ENCODE measurements at regions not wholly inside any gene's neighbourhood (a gene's known extent, or its start where the extent isn't known, plus 50 kb on each side); places are given as distances from the start of the nearest gene placed in this dataset.
"Not testable (repeated sequence)": the region's sequence is repeated elsewhere in the genome, so short reads cannot be mapped to it uniquely, and the experiment has no call there.

DNA sequence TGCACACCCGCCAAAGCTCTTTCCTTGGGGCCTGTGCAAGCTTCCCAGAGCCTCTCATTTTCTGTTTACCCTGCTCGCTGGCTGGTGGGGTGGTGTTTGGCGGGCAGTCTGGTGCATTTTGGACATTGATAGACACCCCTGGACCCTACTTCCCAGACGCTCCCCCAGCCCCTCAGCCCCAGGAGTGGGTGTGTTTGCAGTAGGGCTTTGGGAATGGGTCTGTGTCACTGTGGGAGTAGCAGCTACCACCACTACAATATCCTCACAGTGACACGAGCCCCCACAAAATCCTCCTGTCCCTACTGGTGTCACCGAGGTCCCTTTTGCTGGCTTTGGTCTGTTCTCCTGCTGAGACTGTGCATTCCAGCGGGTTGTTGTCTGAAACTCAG, 371.3 kb downstream of the TMEM121 start:
- DNase-seq, result no peak

DNA sequence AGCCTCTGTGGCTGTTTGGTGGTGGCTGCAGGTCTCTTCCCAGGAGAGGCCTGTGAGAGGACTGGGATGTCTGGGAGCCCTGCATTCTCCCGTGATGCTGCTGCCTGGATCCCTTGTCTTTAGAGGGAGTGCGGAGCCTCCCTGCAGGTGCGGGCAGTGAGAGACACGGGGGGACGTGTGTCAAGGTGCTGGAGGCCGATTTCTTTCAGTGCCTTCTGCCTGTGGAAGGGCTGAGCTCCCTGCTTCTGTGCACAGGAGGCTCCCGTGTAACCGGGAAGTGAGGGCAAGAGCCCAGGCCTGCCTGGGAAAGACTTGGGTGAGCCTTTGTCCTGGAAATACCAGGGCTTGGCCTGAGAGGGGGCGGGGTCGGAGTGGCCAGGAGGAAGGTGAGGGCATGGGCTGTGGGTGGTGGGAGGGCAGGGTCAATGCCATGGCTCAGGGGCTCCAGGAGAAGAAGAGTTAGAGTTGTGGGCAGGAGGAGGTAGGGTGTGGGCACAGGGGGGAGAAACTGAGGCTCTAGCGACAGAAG, 372.2 kb downstream of the TMEM121 start:
- DNase-seq, result no peak

DNA sequence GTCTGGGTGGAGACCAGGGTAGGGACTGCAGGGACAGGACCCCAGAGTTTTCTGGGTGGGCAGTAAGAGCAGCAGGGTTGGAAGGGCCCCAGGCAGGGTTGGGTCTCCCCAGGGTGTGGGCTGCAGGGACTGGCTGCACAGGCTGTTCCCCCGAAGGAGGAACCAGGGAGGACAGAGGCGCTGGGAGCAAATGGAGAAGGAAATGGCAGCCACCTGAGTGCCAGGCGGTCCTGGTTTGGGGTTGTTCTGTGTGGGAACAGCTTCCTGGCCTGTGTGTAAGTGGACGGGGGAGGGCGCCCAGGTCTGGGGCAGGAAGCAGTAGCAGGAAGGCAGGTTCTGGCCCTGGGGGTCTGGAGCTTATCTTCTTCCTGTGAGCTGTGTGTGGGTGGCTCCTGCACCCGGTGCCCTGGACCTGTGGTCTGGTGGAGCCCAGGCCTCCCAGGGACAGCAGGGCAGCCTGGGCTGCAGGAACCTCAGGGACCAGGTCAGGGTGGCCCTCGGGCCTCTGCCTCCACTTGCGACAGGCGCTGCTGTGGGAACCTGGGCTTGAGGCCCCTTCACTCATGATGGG, 372.8 kb downstream of the TMEM121 start:
- no peak for DNase-seq

DNA sequence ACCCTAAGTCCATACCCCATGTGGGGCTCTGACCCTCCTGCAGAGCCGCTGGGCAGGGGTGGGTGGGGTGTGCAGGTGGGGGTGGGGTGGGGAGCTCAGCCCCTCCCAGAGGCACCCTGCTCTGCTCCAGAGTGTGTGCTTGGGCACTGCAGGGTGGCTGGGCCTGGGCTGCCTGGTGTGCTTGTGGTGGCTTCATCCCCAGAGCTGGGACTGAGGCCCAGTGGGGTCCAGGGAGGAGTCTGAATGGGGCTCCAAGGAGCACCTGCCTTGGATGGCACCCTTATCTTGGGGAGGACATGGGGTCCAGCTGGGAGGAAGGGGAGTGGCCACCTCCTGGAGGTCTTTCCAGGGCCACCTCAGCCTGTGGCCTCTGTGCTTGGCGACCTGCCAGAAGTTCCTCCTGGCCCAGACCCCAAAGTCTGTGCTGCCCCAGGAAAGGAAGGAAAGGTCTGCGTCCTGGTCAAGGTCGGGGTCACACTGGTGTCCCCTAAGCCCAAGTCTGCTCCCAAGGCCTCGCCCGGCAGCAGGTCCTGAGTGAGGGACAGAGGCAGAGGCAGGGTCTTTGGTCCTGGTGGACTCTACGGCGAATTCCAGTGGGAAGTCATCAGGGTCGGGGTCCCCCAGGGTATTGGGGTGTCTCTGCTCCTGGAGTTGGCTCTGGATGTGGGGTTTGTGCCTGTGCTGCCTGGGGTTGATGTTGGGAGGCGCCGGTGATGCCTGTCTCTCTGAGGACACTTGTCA, 373.4 kb downstream of the TMEM121 start:
- no peak for DNase-seq

DNA sequence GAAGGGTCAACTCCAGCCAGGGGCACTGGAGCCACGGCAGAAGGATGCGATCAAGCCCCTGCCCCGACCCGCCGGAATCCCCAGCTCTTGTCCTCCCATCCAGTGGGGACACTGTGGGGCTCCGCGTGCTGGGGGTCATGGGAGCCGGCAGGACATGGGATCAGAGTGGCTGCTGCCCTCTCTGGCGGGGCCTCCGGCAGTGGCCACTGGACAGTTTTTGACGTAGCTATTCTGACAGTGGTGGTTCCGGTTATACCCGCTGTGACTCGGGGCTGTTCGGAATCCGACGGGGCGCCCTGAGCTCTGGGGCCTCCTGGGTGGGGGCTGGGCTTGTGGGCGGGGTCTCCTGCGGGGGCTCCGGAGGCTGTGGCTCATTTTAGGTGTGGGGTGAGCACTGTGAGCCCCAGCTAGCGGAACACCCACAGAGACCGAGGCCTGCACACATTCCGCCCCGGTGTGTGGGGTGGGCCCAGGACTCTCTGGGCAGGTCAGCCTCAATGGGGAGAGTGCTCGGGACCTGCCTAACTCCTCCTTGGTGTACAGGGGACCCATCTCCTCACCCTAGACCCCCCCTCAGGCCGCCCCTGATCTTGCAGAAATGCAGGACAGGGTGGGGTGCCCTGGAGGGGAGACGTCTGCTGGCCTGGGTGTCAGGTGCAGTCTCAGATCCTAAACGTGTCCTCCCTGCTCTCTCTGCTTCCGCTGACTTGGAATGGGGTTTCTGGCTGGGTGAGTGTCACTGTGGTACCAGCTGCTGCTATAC, 374.2 kb downstream of the TMEM121 start:
- DNase-seq, result no peak

DNA sequence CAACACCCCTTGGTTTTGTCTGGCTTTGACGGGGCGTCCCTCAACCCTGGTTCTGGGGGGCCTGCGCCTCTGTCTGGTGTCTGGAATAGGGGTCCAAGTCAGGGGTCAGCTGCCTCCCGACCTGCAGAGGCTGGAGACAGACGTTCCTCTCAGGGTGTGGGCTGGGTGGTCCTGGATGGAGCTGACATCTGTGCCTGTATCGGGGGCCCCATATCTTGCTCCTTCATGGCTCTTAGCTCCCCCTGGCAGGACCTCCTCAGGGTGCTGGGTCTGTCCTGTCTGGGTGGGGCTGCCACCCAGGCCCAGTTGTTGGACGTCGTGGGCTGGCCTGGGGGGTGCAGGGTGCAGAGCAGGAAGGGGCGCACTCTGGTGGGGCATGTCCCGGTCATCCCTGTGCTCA, 374.8 kb downstream of the TMEM121 start:
- DNase-seq, result no peak

DNA sequence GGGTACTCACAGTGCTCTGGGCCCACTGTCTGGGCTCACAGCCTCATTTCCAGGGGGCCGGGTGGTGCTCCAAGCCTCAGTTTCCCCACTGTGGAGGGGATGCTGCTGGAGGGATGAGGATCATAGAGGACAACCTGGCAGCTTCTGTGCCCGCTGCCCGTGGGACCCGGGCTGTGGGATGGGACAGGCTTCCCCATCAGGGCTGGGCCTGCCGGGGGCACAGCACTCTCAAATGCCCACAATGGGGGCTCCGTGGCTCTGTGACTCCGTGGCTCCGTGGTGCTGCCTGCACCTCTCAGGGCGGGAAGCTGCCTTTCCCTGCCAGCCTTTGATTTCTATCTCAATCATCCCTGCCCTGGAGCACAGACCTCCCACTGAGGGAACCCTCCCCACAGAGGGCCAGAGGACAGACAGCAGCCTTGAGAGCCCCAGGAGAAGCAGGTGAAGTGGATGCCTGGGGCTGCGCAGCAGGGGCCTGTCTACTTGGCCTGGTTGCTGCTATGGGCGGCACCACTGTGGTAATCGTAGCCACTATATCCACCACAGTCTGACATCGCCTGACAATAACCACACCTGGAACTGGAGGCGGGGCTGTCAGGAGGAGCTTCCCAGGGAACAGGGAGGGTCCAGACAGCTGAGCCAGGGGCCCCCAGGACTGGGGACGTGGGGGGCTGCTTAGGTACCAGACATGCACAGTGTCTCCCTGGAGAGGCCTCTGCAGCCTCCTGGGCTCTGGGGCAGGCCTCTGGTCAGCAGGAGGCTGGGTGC, 375.9 kb downstream of the TMEM121 start:
- no peak for DNase-seq

DNA sequence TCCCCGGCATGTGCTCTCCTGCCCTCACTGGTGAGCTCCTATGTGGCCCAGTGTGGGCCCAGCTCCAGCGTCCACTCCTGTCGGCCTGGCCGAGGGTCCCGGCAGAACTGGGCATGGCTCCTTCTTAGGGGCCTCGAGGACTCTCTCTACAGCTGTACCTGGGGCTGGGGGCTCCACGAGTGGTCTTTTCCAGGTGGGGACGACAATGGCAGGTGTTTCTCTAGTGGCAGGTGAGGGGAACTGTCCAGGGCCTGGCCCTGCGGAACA, 376.4 kb downstream of the TMEM121 start:
- DNase-seq, result not testable (repeated sequence)

DNA sequence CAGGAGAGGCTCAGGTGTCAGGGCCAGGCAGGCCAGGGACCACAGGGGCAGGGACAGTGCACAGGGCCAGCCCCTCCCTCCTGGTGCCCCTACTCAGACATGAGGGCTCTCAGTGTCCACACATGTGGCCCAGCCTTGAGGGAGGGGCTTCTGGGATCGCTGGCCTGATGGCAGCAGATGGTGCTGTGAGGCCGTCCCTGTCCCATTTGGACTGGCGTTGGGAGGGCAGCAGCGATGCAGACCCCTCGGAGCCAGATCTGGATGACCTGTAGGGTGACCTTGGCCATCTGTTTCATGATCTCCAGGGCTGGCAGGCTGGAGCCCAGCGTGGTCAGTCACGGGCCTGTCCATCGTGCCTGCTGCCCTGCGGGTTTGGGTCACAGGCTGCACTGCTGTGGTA, 377.6 kb downstream of the TMEM121 start:
- no peak for DNase-seq

DNA sequence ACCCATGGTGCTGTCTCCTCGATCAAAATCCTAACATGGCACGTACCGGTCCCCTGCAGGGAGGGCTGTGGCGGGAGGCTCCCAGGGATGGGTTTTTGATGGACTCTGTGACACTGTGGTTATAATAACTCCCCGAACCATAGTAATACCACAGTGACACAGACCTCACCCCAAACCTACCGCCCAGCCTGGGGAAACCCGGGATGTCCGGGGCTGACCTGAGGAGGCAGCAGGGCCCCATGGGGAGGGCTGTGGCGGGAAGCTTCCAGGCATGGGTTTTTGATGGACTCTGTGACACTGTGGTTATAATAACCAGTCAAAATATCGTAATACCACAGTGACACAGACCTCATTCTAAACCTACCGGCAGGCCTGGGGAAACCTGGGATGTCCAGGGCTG, 378.0 kb downstream of the TMEM121 start:
- no peak for DNase-seq

DNA sequence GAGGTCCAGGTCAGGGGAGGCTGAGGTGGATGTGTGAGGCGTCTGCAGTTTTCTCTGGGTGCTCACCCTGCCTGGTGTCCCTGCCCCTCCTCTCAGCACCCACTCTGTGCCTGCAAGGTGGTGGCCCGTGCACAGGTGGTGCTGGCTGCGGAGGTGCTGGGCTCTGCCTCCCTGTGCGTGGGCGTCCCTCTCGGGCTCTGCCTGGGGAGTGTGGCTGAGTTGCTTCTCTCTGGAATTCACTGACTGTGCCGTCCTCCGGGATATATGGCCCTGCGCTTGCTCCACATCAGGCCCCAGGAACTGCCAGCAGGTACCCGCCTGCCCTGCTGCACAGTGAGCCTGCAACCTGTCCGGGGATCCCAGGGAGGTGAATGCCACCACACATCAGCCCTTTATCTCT, 379.1 kb downstream of the TMEM121 start:
- no peak for DNase-seq

DNA sequence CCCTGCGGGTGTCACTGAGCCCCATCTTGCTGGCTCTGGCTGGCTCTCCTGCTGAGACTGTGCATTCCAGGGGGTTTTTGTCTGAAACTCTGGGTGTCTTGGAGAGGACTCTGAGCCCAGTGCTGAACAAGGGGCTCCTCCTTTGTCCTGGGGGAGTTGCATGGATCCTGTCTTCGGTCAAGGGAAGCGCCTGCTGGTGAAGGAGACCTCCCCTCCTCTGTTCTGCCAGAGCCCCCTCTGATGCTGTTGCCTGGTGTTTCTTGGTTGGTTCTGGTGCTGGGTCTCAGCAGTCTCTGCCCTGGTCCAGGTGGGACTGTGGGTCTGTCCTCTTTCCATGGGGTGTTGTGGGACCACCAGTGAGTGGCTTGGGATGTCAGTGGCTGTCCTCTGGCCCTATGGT, 380.9 kb downstream of the TMEM121 start:
- DNase-seq, result no peak

DNA sequence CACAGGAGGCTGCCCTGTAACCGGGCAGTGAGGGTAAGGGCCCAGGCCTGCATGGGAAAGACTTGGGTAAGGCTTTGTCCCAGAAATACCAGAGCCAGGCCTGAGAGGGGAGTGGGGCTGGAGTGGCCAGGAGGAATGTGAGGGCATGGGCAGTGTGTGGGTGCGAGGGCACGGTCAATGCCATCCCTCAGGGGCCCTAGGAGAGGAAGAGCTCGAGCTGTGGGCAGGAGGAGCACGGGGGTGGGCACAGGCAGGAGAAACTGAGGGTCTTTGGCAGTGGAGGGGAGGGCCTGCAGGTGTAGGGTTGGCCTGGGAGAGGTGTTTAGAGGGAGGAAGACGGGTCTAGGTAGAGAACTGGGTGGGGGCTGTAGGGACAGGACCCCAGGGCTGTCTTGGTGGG, 381.6 kb downstream of the TMEM121 start:
- DNase-seq, result no peak

DNA sequence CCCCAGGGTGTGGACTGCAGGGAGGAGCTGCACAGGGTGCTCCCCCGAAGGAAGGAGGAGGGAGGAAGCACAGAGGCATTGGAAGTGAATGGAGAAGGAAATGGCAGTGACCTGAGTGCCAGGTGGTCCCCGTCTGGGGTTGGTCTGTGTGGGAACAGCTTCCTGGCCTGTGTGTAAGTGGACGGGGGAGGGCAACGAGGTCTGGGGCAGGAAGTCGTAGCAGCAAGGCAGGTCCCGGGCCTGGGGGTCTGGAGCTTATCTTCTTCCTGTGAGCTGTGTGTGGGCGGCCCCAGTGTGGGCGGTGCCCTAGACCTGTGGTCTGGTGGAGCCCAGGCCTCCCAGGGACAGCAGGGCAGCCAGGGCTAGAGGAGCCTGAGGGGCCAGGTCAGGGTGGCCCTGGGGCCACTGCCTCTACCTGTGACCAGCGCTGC, 382.1 kb downstream of the TMEM121 start:
- no peak for DNase-seq

DNA sequence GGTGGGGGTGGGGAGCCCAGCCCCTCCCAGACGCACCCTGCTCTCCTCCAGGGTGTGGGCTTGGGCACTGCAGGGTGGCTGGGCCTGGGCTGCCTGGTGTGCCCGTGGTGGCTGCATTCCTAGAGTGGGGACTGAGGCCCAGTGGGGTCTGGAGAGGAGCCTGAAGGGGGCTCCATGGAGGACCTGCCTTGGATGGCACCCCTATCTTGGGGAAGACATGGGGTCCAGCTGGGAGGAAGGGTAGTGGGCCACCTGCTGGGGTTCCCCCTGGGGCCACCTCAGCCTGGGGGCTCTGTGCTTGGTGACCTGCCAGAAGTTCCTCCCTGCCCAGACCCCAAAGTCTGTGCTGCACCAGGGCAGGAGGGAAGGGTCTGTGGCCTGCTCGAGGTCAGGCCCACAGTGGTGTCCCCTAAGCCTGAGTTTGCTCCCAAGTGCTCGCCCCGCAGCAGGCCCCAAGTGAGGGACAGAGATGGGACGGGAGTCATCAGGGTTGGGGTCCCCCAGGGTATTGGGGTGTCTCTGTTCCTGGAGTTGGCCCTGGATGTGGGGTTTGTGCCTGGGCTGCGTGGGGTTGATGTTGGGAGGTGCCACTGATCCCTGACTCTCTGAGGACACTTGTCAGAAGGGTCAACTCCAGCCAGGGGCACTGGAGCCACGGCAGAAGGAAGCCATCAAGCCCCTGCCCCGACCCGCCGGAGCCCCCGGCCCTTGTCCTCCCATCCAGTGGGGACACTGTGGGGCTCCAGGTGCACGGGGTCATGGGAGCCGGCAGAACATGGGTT, 382.9 kb downstream of the TMEM121 start:
- no peak for DNase-seq

DNA sequence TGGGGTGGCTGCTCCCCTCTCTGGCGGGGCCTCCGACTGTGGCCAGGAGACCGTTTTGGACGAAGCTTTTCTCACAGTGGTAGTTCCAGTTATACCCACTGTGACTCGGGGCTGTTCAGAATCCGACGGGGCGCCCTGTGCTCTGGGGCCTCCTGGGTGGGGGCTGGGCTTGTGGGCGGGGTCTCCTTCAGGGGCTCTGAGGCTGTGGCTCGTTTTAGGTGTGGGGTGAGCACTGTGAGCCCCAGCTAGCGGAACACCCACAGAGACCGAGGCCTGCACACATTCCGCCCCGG, 383.4 kb downstream of the TMEM121 start:
- not testable (repeated sequence) for DNase-seq

DNA sequence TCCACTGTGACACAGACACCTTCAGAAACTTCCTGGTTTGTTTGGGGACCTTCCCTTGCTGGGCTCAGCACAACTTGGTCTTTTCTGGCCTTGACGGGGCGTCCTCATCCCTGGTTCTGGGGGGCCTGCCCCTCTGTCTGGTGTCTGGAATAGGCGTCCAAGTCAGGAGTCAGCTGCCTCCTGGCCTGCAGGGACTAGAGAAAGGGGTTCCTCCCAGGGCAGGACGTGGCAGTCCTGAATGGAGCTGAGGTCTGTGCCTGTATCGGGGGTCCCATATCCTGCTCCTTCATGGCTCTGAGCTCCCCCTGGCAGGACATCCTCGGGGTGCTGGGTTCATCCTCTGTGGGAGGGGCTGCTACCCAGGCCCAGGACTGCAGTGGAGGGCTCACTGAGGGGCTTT, 384.0 kb downstream of the TMEM121 start:
- DNase-seq, result no peak

DNA sequence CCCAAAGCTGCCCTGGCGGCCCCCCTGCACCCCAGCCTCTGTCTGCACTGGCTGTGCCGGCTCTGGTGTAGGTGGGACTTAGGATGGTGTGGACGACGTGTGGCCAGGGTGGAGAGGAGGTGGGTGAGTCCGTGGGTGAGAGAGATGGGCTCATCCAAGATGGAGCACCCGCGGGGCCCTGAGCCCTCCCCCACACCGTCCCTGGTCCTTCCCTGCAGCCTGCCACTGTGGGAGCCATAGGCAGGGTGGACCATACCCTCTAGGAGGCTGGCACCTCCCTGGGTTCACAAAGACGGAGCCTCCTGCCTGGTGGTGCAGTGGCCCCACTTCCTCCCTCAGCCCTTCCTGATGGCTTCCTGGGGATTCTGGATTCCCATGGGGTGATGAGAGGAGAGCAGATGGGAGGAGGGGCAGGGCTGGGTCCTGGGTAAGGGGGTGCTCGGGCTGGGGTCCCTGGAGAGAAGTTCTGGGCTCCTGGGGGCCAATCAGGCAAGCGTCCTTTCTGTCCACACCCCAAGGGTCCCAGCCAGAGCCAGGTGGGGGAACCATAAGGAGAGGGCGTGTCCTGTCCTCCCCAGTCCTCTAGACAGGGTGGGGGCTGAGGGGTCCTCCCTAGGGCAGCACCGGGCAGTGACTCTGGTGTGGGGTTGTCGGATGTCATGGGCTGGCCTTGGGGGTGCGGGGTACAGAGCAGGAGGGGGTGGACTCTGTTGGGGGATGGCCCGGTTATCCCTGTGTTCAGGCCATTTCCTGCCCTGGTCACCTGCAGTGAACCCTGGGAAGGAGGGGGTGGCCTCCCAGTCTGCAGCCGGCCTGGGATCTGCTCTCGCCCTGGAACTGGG, 384.8 kb downstream of the TMEM121 start:
- DNase-seq, result no peak

DNA sequence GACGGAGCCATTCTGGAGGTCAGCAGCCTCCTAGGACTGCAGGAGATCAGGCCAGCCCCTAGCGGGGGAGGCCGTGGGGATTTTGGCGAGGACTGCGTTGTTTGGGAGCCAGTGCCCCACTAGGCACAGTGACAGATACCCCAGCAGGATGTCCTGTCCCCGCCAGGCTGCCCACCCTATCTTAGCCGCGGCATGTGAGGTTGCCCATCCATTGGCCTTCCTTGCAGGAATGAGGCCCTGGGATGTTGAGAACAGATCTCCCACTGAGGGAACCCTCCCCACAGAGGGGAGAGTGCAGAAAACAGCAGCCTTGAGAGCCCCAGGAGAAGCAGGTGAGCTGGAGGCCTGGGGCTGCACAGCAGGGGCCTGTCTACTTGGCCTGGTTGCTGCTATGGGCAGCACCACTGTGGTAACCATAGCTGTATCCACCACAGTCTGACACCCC, 385.5 kb downstream of the TMEM121 start:
- DNase-seq, result not testable (repeated sequence)

DNA sequence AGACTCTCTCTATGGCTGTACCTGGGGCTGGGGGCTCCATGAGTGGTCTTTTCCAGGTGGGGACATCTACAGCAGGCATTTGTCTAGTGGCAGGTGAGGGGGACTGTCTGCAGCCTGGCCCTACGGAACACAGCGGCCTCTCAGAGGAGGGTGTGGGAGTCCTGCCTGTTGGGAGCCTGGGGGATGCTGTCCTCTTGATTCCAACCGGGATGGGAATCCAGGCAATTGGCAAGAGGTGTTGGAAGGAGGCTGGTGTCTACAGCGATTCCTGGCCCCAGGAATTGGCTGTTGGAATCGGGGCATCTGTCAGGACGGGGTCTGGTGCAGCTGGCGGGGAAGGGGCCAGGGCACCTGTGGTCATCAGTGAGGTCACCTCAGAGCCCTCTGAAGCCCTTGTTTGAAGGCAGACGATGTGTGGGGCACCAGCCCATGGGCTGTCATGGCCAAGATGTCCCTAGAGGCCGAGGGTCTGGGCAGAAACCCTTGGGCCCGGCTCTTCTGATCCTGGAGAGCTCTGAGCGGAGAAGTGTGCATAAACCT, 386.3 kb downstream of the TMEM121 start:
- DNase-seq, result no peak

DNA sequence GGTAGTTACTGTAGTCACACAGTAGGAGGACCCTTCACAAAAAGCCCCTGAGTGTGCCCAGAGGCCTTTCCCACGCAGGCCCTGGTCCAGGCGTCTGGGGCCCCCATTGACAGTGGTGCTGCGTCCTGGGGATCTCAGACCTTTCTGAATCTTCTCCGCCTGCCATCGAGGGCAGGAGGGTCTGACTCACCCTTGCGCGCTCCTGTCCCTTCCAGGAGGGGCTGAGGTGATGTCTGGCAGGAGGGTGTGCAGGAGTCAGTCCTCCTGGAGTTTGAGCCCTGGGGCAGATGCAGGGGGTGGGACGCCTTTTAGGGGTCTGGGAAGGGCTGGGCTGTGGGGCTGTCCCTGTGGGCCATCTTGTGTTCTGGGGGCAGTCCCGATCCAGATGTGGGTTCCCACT, 386.8 kb downstream of the TMEM121 start:
- DNase-seq, result no peak

DNA sequence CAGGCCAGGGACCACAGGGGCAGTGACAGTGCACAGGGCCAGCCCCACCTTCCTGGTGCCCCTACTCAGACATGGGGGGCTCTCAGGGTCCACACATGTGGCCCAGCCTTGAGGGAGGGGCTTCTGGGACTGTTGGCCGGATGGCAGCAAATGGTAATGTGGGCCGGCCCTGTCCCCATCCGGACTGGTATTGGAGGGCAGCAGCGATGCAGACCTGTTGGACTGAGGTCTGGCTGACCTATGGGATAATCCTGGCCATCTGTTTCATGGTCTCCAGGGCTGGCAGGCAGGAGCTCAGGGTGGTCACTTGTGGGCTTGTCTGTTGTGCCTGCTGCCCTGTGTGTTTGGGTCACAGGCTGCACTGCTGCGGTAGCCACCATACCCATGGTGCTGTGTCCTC, 387.5 kb downstream of the TMEM121 start:
- no peak for DNase-seq

Measured in stimulated activated CD4-positive, alpha-beta T cell treated with anti-CD3 and anti-CD28 coated beads, Interleukin-2, amount 100 ng/mL, for 48 hours (primary cell).